ENCODE measurements at regions not wholly inside any gene's neighbourhood (a gene's known extent, or its start where the extent isn't known, plus 50 kb on each side); places are given as distances from the start of the nearest gene placed in this dataset.
"Not testable (repeated sequence)": the region's sequence is repeated elsewhere in the genome, so short reads cannot be mapped to it uniquely, and the experiment has no call there.

DNA sequence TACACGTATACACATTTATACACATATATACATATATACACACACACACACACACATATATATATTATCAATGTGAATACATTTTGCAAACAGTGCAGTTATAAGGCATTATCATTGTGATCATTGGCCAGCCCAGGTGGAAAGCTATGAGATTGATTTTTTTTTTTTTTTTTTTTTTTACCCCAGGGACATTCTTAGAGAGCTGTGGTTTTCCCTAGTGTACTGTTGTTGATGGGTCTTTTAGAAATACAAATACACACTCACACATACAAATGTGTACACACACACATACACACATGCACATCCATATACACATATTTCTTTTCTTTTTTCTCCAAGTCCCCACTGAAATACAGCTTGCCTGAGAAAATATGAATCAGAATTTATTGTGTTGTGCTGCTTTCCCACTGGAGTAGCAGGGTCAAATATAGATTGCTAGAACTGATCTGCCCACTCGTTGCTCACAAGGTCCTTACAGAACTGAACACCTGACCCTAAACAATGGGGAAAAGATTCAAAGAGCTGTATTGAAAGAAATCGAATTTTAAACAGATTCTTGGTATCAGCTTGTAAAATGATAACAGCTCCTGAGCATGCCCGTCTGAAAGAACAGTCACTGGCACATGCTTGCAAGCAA is 325.6 kb downstream of the OMA1 start (continued):
- TF ChIP-seq, protein P1, sequence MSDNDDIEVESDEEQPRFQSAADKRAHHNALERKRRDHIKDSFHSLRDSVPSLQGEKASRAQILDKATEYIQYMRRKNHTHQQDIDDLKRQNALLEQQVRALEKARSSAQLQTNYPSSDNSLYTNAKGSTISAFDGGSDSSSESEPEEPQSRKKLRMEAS (IDR thresholded peaks at IDR 0.05), result no peak
- TF ChIP-seq ZFX (IDR thresholded peaks at IDR 0.05) (no peak), RAD21 (IDR thresholded peaks at IDR 0.05; ENCODE audit: low read depth) (no peak), ZNF274 (IDR thresholded peaks at IDR 0.05; ENCODE audit: low read depth, low read length) (no peak), TCF7L2 (IDR thresholded peaks at IDR 0.05; ENCODE audit: borderline replicate concordance, extremely low read depth, insufficient read depth, insufficient read length) (no peak)

DNA sequence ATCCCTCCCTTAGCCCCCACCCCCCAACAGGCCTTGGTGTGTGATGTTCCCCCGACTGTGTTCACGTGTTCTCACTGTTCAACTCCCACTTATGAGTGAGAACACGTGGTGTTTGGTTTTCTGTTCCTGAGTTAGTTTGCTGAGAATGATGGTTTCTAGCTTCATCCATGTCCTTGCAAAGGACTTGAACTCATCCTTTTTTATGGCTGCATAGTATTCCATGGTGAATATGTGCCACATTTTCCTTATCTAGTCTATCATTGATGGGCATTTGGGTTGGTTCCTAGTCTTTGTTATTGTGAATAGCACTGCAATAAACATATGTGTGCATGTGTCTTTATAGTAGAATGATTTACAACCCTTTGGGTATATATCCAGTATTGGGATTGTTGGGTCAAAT is 330.4 kb downstream of the OMA1 start:
- H3K9me2 ChIP-seq (ENCODE audit: insufficient read depth); RAD21 ChIA-PET (ENCODE audit: low non-redundant PET in 1 of 2, low total read pairs in 2 of 2, uncharacterized antibody in 2 of 2, unreplicated experiment in 2 of 2); H3K9me3 ChIP-seq (ENCODE audit: control insufficient read depth in 1 of 2, insufficient read depth in 1 of 2, low read depth in 1 of 2, low read length in 2 of 2); H3K36me3 ChIP-seq (ENCODE audit: control insufficient read depth in 1 of 2, insufficient read depth in 2 of 2, low read length in 2 of 2); POLR2A ChIA-PET; BruUV-seq (replicated peaks); H3K79me2 ChIP-seq (ENCODE audit: insufficient read depth, low read length); H4K20me1 ChIP-seq (ENCODE audit: insufficient read depth); H2AFZ ChIP-seq (ENCODE audit: low read depth, low read length, poor library complexity, severe bottlenecking); ATAC-seq; DNase-seq (ENCODE audit: low read depth, low spot score); H3K27me3 ChIP-seq (ENCODE audit: insufficient read depth, low read length); H3K4me3 ChIP-seq (replicated peaks in 1 of 2; ENCODE audit: low read depth in 1 of 2, low read length in 2 of 2); H3K27ac ChIP-seq (ENCODE audit: low read depth, low read length); H3K4me1 ChIP-seq (ENCODE audit: control insufficient read depth in 1 of 2, insufficient read depth in 2 of 2, low read length in 2 of 2); H3K4me2 ChIP-seq (ENCODE audit: low read length); intact Hi-C loops (cut with micrococcal nuclease); H3K9ac ChIP-seq (ENCODE audit: low read length); CTCF ChIA-PET: not testable (repeated sequence)

DNA sequence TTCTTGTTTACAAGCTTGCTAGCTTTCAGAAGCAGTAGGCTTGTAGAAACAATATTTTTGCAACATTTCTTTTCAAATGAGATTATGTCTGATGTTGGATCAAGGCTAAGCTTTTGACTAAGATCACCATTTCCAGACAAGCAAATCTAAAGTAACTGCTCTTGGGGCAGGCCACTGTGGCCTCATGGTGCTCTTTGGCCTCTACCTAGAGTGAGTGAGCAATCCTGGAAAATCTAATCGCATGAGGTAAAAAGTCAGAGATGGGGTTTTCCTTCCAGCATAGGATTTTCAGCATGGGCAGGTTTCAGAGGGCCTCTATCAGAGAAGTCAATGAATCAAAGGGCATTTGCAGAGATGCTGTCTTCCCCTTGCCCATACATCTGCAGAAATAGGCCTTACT is 331.9 kb downstream of the OMA1 start:
- no peak overlapping the region for H2AFZ ChIP-seq (ENCODE audit: low read depth, low read length, poor library complexity, severe bottlenecking)
- H3K36me3 ChIP-seq (ENCODE audit: control insufficient read depth in 1 of 2, insufficient read depth in 2 of 2, low read length in 2 of 2), result no peaks in the 10 kb centered on the region
- no peaks in the 10 kb centered on the region for H3K79me2 ChIP-seq (ENCODE audit: insufficient read depth, low read length)
- POLR2A ChIA-PET, result no interaction called here
- DNase-seq (ENCODE audit: low read depth, low spot score) (no peak), ATAC-seq (no peak)
- H3K4me3 ChIP-seq (replicated peaks in 1 of 2; ENCODE audit: low read depth in 1 of 2, low read length in 2 of 2), result no peak overlapping the region
- BruUV-seq (replicated peaks), result no TSS peak
- no peak overlapping the region for H3K4me2 ChIP-seq (ENCODE audit: low read length)
- no peak overlapping the region for H3K27ac ChIP-seq (ENCODE audit: low read depth, low read length)
- RAD21 ChIA-PET (ENCODE audit: low non-redundant PET in 1 of 2, low total read pairs in 2 of 2, uncharacterized antibody in 2 of 2, unreplicated experiment in 2 of 2), result no interaction called here
- no peak overlapping the region for H3K9ac ChIP-seq (ENCODE audit: low read length)
- no peak for TF ChIP-seq EZH2 (IDR thresholded peaks at IDR 0.05)
- TF ChIP-seq RAD21 (IDR thresholded peaks at IDR 0.05; ENCODE audit: low read depth), result no peak
- H4K20me1 ChIP-seq (ENCODE audit: insufficient read depth), result no peaks in the 10 kb centered on the region
- H3K9me2 ChIP-seq (ENCODE audit: insufficient read depth), result no peaks in the 10 kb centered on the region
- CTCF ChIA-PET, result no interaction called here
- H3K9me3 ChIP-seq (ENCODE audit: control insufficient read depth in 1 of 2, insufficient read depth in 1 of 2, low read depth in 1 of 2, low read length in 2 of 2), result no peaks in the 10 kb centered on the region
- H3K4me1 ChIP-seq (ENCODE audit: control insufficient read depth in 1 of 2, insufficient read depth in 2 of 2, low read length in 2 of 2), result no peaks in the 10 kb centered on the region
- H3K27me3 ChIP-seq (ENCODE audit: insufficient read depth, low read length), result peaks cover 12% of the 10 kb centered on the region; the same call in 1 of the 2 replicates
- intact Hi-C loops (cut with micrococcal nuclease), result no loop called here
